ENCODE measurements at regions not wholly inside any gene's neighbourhood (a gene's known extent, or its start where the extent isn't known, plus 50 kb on each side); places are given as distances from the start of the nearest gene placed in this dataset.

DNA sequence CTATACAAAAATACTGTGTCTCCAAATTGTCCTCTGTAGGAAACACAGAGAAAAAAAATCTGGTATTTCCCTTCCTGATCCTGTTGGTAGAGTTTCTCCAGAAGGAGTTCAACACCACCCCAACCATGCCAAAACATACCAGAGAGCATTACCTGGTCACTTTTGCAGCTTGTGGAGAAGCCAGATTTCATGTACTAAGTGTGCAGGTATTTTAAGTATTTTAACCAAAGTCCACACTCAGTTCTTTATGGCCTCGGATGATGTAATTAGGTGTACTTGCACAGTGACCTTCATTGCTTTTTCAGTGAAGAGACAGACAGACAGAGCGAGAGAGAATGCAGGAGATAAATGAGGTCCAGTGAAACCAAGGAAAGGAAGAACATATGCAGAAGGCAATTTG is 2046.8 kb upstream of the CDH9 start:
- no peak for DNase-seq

- DNase-seq, result no peak
Observed at GRCh38 chr5:29079771-29080170, 2041.4 kb upstream of the CDH9 start.

GRCh38 chr5:29077451-29077850 is 2039.1 kb upstream of the CDH9 start:
- no peak for DNase-seq

DNA sequence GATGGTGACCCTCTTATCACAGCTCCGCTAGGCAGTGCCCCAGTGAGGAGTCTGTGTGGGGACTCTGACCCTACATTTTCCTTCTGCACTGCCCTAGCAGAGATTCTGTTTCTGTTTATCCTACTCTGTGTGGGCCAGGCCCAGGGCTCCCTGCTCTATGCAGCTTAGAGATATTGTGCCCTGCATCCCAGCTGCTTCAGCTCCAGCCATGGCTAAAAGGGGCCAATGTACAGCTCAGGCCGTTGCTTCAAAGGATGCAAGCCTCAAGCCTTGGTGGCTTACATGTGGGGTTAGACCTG is 2030.7 kb upstream of the CDH9 start:
- DNase-seq, result no peak

DNA sequence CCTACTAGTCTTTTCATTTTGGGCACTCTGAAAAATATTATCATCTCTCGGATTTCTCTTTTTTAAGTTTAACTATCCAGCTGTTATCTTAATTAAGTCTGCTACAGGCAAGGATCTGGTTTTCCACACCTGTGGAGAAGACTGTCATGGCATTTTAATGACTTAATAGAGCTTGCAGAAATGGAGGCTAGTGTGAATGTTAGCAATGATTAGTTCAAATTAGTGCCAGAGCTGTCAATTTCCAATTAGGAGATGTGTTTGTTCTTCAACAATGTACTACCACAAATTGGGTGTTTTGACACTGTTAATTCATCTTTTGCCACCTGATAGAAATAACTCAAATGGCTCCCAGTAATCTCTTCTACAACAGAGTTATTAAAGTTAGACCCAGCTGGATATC is 2023.0 kb upstream of the CDH9 start:
- no peak for DNase-seq

GRCh38 chr5:29054694-29055093 is 2016.3 kb upstream of the CDH9 start:
- DNase-seq, result no peak

DNA sequence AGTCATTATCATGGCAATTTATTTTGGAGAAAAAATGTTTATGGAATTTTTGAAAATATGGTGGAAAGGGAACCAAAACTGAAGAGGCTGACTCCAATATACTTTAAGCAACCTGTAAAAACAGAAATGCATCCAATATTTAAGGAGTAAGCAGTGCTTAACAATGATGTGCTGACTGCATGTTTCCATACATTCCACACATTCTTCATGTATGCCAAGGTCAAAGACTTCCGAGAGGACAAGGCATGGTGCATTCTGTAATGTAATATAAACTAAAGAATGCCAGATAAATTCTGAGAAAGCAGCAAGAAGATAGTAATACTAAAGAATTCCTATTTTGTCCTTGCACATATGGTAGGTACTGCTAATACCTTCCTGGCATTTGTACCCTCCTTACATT is 2015.9 kb upstream of the CDH9 start:
- DNase-seq, result no peak

DNA sequence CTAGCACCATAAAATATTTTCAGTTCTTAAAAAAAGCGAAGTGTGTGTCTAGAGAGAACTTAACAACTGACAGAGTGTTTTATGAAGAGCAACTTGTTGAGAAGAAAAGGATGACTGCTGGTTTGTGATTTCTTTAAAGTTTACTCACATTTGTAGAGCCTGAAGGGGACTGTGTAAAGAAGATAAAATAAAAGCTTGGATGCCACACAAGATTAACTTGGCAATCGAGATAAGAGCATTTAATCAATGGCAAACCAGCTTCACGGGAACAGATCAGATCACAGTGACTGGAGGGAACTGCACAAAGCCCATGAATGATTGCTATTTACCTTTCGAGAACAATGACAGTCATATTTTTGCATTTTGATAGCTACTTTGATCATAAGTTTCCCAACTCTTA is 2013.1 kb upstream of the CDH9 start:
- DNase-seq, result no peak

DNA sequence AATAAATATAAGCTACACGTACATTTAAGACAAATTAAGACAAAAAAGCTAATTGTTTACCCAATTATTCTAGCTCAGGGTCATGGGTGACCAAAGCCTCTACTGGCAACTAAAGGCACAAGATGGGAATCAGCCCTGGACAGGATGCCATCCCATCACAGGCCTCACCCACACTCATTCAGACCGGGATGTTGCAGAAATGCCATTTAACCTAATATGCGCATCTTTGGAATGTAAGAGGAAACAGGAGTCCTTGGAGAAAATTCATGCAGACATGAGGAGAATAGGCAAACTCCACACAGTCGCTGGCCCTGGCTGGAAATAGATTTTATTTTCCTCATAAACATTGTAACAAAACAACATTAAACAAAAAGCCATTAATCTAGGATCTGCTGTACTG is 2003.8 kb upstream of the CDH9 start:
- DNase-seq, result no peak

DNA sequence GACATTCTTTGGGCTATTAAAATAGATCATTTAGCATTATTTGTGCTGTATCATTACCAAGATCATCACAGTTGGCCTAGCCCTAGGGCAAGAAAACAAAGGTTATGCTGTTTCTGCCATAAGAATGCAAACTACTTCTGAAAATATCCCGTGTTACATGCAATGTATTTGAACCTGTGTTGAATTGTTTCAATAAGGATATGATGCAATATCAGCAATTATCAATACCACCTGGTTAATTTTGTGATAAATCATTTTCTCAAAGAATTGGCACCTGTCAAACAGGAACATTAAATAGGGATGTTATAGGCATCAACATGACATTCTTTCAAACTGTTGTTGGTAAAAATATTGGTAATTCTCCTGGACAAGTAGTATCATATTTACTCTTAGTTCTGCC is 2002.0 kb upstream of the CDH9 start:
- DNase-seq, result no peak

GRCh38 chr5:29039994-29040393 is 2001.6 kb upstream of the CDH9 start:
- DNase-seq, result no peak

DNA sequence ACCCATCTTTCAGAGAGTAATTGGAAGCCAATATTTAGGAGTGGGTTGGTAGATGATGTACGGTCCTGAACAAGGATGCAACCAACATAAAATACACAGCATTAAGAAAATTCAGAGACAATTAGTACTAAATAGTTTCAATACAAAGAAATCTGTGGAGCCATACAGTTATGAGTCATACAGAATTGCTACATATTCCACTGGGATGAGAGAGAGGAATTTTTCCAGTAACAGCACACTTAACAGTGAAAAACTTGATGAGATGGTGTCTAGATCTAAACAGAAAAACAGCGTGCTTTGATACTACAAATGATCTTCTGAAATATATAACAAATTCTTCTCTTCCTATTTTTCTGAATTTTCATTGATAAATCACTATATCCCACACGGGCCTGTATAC is 1999.3 kb upstream of the CDH9 start:
- no peak for DNase-seq

DNA sequence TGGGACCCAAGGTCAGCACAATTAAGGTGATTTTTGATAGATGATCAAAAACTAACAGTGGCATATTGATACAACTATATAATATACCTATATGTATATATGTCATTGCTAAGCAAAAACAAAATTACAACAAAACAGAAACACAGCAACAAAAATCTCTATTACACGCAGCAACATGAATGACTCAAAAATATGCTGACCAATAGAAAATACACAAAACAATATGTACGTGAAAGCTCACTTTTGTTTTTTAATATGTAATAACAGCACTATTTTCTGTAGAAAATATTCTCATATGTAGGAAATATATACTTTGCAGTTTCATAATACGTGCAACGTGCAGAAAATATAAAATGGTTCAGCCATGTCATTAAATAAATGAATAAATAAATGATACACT is 1985.7 kb upstream of the CDH9 start:
- DNase-seq, result no peak

DNA sequence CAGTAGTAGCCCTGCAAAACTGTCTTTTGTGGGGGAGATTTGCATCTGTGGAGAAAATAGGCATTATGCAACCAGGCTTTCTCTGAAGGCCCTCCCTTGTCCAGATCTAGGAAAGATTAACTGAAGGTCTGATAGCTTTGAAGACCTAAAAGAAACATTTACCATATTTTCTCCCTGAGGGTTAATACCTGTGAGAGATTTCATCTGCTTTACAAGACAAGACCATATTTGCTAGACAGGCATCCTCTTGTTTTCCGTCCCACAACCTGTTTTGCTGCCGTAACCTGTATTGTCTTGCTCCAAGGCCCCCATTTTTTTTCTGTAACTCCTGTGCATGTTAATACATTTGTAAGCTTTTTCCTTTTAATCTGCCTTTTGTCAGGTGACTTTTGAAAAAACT is 1985.2 kb upstream of the CDH9 start:
- DNase-seq, result no peak

GRCh38 chr5:29017501-29017900 is 1979.1 kb upstream of the CDH9 start:
- DNase-seq, result no peak

DNA sequence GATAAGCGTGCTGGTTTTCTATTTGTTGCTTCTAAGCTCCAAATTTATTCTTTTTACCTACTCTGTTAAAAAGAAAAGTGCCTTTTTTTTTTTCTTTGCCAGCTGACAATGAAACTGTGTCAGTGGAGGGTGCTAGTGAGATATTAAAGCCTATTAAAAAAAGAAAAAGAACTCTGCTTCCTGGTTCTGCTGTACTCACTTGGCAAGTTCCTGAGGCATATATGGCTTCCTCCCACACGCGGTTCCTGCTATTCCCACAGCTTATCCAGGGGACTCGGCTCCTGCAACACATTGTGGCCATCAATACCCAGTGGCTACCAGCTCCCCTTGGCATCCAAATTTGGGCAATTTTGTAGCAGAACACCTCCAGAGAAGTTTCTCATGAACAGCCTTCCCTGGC is 1977.7 kb upstream of the CDH9 start:
- no peak for DNase-seq

DNA sequence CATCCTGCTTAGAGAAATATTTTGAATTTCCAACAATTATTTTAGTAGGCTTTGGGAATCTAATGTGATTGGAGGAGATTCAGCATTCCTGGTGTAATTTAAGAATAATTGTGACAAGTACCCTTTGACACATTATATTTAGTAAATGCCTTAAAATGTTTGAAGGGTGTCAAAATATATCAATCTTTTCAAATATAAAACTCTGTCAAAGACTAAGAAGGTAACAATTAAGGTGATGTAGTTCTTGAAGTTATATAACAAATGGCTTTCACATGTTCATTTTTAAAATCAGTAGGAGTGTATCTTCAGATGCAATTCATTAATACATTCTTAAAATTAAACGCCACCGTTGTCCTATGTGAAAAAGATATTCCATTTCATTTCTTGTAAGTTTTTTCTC is 1977.1 kb upstream of the CDH9 start:
- no peak for DNase-seq

- DNase-seq, result no peak
Observed at GRCh38 chr5:29005386-29005785, 1967.0 kb upstream of the CDH9 start.

DNA sequence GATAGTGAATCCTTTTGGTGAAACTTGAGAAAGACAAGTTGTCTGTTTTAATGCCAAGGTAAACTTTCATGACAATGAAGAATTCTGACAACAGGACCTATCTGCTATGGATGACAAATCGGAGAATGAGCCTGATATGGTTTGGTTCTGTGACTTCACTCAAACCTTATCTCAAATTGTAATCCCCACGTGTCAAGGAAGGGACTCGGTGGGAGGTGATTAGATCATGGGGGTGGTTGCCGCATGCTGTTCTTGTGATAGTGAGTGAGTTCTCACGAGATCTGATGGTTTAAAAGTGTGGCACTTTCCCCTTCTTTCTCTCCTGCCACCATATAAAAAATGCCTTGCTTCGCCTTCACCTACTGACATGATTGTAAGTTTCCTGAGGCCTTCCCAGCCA is 1964.1 kb upstream of the CDH9 start:
- DNase-seq, result no peak

GRCh38 chr5:29001666-29002065 is 1963.3 kb upstream of the CDH9 start:
- DNase-seq, result no peak

- DNase-seq, result no peak
Observed at GRCh38 chr5:28984639-28985038, 1946.3 kb upstream of the CDH9 start.

GRCh38 chr5:28975508-28975907 is 1937.1 kb upstream of the CDH9 start:
- no peak for DNase-seq

- DNase-seq, result no peak
Observed at GRCh38 chr5:28967848-28968247, 1929.5 kb upstream of the CDH9 start.

- no peak for DNase-seq
Observed at GRCh38 chr5:28961816-28962215, 1923.4 kb upstream of the CDH9 start.

DNA sequence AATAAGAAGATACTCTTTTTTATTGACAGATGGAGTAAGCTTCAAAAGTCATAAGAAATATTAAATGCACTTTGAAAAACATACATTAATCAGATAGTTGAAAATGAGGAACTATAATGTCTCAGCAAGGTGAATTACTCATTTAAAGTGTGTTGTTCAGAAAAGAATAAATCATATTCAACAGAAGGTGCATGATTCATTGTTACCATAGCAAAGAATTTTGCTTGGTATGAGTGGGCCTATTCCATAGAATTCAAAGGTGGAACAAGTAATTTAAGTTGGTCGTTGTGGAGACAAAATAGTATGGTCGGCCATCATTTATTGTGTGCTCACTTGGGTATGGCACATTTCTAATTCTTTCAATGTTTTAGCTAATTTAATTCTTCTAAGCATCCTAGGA is 1920.2 kb upstream of the CDH9 start:
- DNase-seq, result no peak

DNA sequence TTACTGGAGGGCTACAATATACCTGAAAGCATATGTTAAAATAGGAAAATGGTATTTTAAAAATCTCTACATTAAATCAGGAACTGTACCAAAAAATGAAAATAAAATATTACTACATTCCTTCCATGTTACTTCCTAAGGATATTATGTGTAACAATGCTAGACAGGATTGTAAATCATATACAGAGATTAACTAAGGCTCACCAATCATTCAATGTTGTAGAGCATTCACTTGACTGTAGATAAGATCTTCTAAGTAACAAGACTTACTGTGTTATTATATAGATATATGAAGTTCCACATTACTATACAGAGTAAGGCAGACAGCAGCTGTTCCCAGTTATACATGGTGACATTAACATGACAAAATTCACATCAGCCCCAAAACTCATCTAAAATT is 1919.1 kb upstream of the CDH9 start:
- no peak for DNase-seq

DNA sequence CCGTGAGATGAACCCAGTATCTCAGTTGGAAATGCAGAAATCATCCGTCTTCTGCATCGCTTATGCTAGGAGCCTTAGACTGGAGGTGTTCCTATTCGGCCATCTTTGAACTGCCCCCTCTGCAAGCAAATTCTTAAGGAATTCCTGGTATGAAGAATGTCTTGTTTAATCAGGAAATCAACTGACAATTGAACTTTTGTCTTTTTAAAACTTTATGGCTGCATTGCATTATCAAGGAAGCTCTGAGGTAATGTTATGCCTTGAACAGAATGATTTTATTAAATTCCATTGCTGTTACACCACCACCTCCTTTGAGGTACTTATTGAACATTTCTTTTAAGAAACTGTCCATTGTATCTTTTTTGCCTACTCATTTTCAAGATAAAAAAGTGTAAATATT is 1915.7 kb upstream of the CDH9 start:
- no peak for DNase-seq
